ENCODE measurements at regions not wholly inside any gene's neighbourhood (a gene's known extent, or its start where the extent isn't known, plus 50 kb on each side); places are given as distances from the start of the nearest gene placed in this dataset.

- no peak for DNase-seq
Measured at GRCh38 chr13:73741111-73741510, 393.1 kb downstream of the KLF12 start.

- no peak for DNase-seq
Measured at GRCh38 chr13:73740666-73741065, 393.5 kb downstream of the KLF12 start.

DNA sequence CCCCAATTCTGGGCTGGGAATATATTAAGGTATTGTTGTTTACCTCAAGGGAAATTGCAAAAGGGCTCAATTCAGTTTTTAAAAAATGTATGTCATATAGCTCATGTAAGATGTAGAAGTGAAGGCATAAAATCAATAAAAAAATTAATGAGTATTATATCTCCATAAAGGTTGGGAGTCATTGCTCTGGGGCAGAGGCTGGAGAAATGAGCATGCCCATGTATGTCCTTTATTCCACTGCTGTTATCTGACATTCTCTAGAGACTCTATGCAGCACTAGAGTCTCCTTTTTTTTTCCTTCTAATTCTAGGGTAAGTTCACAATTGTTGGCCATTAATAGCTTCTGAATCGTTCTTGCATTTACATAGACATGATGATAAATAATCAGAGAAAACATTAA is 394.8 kb downstream of the KLF12 start:
- DNase-seq: no peak

DNA sequence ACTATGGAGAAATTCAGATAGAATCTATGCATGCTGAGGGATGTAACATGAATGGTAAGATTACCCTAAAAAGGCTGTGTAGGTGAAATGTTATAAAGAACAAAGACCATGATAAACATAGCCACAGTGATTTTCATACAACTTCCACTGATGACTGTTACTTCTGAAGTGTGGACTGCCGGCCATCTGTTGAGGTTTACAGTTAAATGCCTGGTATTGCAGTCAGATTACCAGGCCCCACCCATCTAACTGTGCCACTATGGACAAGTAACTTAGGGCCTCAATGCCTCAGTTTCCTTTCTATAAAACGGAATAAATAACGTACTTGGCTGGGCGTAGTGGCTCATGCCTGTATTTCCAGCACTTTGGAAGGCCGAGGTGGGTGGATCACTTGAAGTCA is 395.6 kb downstream of the KLF12 start:
- no peak for DNase-seq

DNA sequence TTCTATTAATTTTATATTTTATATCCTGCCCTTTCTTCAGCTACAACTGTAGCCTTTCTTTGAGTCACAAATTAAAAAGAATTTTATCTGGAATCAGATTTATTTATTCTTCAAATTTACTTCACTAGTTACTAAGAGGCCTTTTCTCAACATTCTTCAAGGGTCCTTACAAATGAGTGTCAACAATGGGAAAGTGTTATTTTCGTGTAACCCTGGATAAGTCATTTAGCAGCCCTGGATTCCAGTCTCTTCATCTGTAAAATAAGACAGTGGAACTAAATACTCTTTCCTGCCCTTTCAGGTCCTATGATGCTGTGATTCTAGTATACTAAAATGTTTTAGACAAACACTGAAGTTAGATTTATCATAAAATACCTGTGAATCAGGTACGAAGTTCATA is 397.0 kb downstream of the KLF12 start:
- no peak for DNase-seq

GRCh38 chr13:73733706-73734105 is 400.5 kb downstream of the KLF12 start:
- no peak for DNase-seq

DNA sequence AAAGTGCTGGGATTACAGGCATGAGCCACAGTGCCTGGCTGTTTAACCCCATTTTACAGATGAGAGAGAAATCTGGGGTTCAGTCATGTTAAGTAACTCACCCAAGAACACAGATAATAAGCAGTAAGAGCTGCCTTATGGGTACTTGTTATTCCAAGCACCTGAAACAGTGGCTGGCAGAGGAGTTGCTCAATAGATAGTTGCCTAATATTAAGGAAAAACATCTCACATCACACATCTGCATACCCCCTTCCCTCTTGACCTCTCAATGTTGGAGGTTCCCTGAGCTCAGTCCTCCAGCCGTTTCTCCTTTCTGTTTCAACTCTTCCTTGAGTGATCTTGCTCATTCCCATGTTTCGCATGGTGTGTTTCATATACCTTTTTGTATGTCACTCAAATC is 401.9 kb downstream of the KLF12 start:
- no peak for DNase-seq

DNA sequence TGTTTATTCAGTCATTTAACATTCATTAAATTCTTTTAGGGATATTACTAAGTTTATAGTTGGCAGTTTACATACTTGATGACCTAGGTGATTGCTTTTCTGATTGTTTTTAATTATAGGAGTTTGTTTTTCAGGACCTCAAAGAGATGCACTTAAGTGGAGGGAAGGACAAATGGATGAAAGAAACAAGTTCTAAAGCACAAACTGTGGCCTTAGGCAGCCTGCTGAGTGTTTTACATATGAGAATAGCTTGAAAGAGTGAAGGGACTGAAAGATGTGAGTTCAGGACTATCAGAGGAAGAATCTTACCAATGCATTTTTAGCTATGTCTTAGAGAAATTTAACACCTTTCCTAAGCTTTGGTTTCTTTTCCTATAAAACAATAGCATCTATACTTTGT is 402.6 kb downstream of the KLF12 start:
- DNase-seq: no peak

DNA sequence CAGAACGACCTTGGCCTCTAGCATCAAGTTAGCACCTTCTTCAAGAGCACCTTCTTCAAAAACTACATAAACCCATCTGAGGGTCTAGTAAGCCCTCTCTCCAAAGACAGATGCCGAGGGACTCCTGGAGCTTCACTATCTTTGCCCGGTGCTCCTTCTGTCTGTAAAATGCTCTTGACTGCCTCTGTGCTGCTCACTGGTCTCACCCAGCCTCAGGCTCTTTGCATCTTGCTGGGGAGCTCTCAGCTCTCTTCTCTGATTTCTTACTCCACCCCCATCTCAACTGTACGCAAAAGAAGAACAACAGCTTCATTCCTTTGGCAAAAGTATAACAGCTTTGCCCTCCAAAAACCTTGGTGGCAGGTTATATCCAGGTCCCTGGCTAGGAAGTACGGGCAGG is 404.2 kb downstream of the KLF12 start:
- DNase-seq: no peak

DNA sequence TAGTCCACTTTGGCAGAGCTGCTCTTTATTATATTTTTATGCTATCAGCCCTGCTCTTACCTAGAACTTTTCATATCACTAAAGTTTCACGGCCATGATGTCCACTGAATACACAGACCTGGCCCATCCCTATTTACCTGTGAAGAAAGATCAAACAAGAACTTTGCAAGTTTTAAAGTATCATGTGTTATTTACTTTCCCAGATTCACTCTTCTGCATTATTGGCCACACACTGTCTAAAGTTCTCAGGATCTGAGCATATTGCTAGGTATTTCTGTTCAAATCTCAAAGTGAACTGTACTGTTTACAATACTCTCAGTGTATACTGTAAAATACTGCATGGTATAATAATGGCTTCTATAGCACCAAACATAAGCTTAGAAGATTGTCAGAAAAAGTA is 405.2 kb downstream of the KLF12 start:
- no peak for DNase-seq

- no peak for DNase-seq
Measured at GRCh38 chr13:73722120-73722519, 412.1 kb downstream of the KLF12 start.

- DNase-seq: no peak
Measured at GRCh38 chr13:73721571-73721970, 412.6 kb downstream of the KLF12 start.

DNA sequence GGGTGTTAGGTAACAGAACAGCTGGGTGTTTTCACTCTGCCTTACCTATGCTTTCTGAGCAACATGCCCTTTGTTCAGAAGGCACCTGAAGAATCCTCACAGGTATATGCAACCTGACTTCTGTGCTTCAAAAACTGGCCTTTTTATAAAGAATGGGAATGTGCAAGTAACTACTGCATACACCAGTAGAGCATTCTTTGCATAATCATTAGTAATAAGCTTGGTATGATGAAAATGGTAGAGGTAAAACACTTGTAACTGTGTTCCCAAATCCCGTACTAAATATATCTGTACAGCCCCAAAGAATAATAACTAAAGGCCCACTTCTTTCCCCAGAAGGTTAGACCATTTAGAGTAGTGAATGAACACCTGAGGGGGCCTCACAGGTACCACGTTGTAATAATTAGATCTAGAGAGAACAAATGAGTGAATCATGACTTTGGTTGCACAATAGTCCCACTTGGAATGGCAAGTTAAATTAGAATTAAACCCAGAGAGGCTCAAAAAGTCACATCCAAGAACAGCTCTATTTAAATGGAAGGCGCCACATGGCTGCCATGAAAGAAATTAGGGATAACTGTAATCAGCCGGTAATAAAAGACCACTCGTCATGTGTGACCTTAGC is 413.9 kb downstream of the KLF12 start:
- DNase-seq: no peak

GRCh38 chr13:73718246-73718645 is 416.0 kb downstream of the KLF12 start:
- DNase-seq: no peak

- DNase-seq: no peak
Measured at GRCh38 chr13:73717632-73718031, 416.6 kb downstream of the KLF12 start.

- no peak for DNase-seq
Measured at GRCh38 chr13:73715911-73716510, 418.2 kb downstream of the KLF12 start.

DNA sequence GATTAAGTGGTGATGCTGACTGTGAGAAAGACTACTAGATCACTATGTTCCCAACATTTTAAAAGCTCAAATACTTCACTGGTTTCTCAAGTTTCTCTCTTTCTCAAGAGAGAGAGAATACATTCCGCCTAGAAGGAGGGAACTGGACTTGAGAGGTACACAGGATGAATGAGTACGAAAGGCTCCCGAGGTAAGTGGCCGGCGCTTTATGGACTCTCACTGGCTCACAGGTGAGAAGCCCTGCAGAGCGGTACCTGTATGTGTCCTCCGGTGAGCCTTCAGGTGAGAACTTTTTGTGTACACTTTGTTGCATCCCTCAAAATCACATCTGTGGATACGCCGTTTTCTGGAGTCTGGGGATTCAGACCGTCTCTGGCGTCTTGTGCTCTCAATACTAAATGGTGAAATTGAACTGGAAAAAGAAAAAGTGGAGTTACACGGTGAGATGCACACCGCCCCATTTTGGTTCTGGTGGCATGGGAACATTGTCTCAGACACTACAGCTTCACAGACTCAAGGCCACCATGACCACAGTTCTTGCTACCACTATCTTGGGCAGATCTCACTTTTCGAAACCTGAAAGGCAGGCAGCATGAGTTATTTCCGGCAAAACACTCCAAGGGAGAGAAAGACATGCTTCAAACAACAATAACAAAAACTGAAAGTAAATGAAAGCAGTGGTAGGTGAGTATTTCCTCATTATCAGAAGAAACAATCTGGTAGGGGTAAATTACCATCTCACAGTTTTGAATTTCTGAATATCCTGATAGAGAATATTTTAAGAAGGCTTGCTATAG is 418.9 kb downstream of the KLF12 start:
- DNase-seq: no peak

DNA sequence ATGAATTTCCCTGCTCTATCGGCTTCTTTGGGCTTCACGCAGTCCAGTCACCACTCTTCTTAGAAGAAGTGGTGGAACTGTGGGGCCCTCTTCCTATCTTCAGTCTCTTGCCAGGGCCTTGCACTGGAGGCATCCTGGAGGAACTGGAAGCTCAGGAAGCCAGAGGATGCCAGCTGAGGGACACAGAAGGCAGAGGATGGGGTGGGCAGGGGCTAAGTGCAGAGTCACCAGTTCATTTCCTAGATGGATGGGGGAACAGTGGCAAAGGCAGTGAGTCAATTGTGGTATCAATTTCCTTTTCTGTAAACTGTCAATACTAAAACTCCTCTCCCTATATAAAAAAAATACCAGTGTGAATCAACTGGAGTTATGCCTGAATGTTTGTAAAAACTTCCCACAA is 419.7 kb downstream of the KLF12 start:
- no peak for DNase-seq

DNA sequence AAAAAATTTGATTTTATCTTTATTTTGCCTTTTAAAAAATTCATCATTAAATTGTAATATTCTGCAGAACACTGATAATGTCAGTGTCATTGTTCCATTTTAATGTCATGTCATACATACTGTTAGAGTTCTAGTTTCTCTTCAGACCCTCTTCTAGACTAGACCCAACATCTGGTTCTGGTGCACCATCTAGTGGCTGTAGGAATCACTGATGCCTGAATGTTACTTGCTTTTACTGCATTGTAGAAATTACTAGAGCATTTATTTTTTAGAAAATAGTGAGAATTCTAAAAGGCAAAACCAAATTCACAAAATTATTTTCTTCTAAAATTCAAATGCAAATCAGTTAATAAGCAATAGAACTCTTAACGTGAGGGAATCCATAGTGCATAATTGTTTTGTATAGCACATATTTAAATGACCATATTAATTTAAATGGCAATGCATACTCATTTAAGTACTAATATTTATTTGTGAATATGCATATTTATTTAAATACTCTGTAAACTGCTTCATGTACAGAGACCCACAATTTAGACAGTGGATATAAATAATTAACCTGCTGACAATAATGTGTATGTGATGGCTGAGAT is 425.7 kb downstream of the KLF12 start:
- DNase-seq: no peak

GRCh38 chr13:73704587-73704986 is 429.6 kb downstream of the KLF12 start:
- DNase-seq: no peak

GRCh38 chr13:73703606-73704005 is 430.6 kb downstream of the KLF12 start:
- no peak for DNase-seq

DNA sequence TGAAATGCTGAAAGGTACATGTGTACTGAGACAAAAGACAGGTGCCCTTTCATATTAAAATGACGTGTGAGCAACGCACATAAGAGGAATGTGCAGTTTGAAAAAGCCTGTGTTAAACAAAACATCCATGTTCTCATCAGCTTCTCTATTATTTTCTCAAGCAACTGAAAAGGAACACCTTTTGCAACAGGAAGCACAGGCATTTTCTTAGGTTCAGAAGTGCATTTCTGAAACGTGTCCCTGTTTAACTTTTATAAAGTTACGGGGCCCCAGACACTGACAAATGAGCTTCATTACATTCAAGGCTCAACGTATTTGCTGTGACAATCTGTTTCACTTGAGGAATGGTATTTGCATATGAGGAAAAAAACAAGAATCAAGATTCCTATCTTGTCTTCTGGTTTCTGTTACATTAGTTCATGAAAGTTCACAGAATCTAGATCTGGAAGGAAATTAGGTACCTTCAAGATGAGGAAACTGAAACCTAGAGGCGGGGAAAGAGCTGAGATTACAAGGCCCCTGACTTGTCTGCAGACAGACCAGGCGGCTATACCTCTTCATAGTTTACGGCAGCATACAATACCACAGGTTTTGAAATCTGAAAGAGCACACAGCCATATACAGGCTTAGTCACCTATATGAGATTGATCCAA is 431.7 kb downstream of the KLF12 start:
- no peak for DNase-seq

GRCh38 chr13:73701160-73701559 is 433.0 kb downstream of the KLF12 start:
- no peak for DNase-seq

DNA sequence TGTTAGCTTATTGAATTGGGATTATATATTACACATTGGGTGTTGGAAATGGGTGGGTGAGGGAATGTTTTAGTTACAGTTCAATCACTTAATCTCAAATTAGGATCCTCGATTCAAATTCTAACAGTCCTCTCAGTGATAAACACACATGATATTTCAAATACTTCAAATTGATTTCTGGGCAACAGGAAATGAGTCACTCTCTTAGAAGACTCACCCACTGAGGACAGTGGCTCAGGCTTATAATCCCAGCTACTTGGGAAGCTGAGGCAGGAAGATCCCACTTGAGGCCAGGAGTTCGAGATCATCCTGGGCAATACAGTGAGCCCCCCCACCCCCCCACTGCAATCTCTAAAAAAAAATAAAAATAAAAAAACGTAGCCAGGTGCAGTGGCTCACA is 435.3 kb downstream of the KLF12 start:
- DNase-seq: no peak

Measured in DMS79 (cell line).